ENCODE measurements at regions not wholly inside any gene's neighbourhood (a gene's known extent, or its start where the extent isn't known, plus 50 kb on each side); places are given as distances from the start of the nearest gene placed in this dataset.

DNA sequence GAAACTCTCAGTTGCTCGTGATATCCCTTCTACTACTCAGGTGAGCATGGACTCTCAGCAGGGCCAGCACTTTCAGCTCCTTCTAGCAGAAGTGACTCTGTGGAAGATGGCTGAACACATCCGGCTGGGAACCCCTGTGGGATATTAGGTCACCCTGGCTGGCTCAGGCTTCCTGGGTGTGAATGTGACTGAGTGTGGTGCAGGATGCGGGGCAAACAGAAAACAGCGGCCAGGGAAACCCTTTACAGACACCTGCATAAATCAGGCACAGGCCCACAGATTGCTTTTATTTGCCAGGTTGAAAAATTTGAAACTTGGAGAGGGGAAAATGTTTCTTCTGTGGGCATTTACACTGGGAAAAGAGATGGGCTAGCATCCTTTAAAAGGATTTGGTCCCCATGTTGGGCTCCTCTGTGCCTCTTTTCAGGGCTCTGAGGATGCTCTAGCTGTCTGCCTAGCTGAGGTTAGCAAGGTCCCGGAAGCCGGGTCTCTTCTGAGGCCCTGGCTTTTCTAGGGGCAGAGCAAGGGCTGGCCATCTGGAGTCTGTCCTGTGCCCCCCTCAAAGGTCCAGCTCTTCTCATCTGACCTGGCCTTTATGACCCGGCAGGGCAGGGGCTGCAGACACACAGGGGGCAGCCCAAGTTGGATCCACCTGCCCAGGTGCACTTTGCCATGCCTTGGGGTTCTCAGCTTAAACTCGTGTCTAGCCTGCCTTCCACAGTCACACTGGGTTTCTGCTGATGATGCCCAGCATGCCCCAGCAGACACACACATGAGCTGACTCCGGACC is 243.0 kb downstream of the SIPA1L2 start:
- TF ChIP-seq, protein P1, sequence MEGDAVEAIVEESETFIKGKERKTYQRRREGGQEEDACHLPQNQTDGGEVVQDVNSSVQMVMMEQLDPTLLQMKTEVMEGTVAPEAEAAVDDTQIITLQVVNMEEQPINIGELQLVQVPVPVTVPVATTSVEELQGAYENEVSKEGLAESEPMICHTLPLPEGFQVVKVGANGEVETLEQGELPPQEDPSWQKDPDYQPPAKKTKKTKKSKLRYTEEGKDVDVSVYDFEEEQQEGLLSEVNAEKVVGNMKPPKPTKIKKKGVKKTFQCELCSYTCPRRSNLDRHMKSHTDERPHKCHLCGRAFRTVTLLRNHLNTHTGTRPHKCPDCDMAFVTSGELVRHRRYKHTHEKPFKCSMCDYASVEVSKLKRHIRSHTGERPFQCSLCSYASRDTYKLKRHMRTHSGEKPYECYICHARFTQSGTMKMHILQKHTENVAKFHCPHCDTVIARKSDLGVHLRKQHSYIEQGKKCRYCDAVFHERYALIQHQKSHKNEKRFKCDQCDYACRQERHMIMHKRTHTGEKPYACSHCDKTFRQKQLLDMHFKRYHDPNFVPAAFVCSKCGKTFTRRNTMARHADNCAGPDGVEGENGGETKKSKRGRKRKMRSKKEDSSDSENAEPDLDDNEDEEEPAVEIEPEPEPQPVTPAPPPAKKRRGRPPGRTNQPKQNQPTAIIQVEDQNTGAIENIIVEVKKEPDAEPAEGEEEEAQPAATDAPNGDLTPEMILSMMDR (conservative IDR thresholded peaks at IDR 0.05; ENCODE audit: low read length) = no peak
- DNase-seq (ENCODE audit: low read depth) = no peak
- no peak overlapping the region for H3K4me3 ChIP-seq (ENCODE audit: low read length)

DNA sequence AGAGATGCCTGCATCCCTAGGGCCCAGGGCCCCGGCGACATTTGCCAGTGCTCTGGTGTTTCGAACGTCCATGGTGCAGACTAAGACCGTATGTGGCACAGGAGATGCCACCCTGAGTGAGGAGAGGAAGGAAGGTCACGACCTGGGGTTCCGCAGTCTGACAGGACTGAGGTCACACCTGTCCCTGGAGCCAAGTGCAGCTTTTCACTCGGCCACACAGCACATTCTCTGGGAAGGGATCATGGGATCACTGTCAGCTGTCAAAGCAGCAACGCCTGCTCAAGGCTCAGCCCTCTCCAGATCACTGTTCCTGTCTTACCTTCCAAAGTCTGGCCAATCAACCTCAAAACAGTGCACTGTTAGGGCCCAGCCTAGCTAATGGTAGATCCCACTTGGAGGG is 243.6 kb downstream of the SIPA1L2 start:
- no peak overlapping the region for H3K4me3 ChIP-seq (ENCODE audit: low read length)
- TF ChIP-seq, protein P1 (conservative IDR thresholded peaks at IDR 0.05; ENCODE audit: low read length) = no peak
- no peak for DNase-seq (ENCODE audit: low read depth)

DNA sequence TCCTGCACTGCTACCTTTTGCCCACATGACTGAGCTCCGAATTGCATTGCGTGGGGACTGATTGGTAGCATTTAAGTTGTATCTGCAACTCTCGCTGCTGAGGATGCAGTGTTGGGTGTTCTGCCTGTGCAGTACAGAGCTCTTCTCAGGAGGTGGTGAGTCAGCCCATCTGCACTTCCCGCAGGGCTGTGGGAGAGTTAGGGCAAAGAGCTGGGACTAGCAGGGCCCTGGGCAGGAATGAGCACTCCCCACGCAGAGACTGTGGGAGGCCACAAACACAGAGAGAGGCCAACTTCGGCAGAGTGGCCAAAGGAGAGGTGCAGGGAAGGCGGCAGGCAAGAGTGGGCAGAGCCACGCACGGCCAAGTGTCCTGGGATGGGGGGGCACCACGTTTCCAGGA is 244.7 kb downstream of the SIPA1L2 start:
- TF ChIP-seq, protein P1 (conservative IDR thresholded peaks at IDR 0.05; ENCODE audit: low read length) = no peak
- DNase-seq (ENCODE audit: low read depth) = peak; percentile 34
- no peak overlapping the region for H3K4me3 ChIP-seq (ENCODE audit: low read length)

DNA sequence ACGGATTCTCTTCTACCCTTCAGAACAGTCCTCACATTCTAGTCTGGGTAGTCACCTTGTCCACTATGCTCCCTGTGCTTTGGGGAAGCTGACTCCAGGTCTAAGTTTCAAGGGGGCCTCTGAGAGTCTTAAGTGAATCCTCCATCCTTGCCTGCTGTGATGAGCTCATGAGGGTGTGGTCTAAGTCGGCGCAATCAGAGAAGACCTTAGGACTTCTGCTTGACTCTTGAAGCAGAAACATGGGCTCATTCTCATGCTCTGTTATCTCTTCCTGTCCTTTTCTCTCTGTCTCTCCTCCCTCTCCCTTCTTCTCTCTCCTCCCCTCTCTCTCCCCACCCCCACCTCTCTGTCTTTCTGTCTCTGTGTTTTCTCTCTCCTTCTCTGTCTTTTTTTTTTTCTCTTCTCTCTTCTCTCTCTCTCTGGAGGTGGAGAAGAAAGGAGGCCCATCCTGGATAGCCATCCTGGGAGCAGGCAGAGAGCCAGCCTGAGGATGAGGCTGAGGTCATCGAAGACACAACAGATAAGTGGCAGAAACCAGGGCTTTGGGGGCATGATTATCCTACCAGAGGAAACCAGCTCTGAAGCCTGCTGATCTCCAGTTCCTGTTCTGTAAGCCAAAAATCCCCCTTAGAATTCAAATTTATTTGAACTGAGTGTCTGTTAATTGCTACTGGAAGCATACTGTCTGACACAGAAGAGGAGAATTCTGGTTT is 245.6 kb downstream of the SIPA1L2 start:
- DNase-seq (ENCODE audit: low read depth) = no peak
- H3K4me3 ChIP-seq (ENCODE audit: low read length) = no peak overlapping the region
- TF ChIP-seq, protein P1 (conservative IDR thresholded peaks at IDR 0.05; ENCODE audit: low read length) = no peak

DNA sequence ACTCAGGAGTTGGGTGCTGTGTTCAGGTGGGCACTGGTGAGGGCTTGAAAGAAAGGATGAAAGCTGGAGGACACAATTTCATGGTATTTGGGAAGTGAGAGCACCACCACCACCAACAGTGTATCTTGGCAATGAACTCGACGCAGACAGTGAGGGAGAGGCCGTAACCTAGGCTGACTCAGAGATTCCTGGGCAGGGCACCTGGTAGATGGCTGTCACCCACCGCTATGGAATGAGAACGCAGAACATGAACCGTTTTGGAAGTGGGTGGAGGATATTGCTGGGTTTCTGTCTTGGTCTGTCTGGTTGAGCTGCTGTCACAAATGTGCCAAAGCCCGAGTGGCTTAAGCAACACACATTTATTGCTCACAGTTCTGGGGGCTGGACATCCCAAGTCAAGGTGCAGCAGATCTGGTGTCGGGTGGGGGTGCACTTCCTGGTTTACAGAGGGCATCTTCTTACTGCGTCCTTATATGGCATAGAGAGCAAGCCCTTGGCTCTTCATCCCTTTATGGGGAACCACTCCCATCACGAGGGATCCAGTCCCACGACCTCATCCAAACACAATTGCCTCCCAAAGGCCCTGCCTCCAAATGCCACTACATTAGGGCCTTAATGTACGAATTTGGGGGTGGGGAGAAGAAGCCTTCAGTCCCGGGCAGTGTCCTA is 246.3 kb downstream of the SIPA1L2 start:
- no peak overlapping the region for H3K4me3 ChIP-seq (ENCODE audit: low read length)
- TF ChIP-seq, protein P1 (conservative IDR thresholded peaks at IDR 0.05; ENCODE audit: low read length) = no peak
- DNase-seq (ENCODE audit: low read depth) = no peak

DNA sequence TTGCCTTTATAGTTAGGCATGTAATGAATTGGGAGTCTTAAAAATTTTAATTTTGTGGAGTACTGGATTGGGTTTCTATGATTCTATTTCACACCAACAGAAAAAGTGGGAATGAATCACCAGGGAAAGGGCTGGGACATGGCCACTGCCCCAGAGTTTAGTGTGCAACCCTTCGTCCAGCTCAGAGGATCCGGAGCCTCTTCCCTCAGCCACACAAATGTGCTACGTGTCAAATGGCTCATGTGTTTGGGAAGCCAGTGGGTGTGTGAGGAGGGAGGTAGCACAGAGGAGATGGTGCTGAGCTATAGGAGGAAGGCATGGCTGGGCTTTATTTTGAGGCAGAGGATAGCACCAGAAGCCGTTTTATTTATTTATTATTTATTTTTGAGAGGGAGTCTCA is 247.3 kb downstream of the SIPA1L2 start:
- DNase-seq (ENCODE audit: low read depth) = peak; percentile 11
- no peak overlapping the region for H3K4me3 ChIP-seq (ENCODE audit: low read length)
- TF ChIP-seq, protein P1 (conservative IDR thresholded peaks at IDR 0.05; ENCODE audit: low read length) = no peak
